NT2/D1 (cell line): ENCODE measurements at regions not wholly inside any gene's neighbourhood (a gene's known extent, or its start where the extent isn't known, plus 50 kb on each side); places are given as distances from the start of the nearest gene placed in this dataset.
"Not testable (repeated sequence)": the region's sequence is repeated elsewhere in the genome, so short reads cannot be mapped to it uniquely, and the experiment has no call there.

Experiments used
- SUZ12 ChIP-seq: IDR thresholded peaks from 2 replicates; pipeline ENCODE4 v1.6.1; 2011; ENCODE audit not compliant: insufficient read length, insufficient read depth; ENCODE audit errors: extremely low read depth
- YY1 ChIP-seq: IDR thresholded peaks from 2 replicates; pipeline ENCODE4 v1.6.1; 2011; ENCODE audit not compliant: insufficient read length, insufficient read depth
- ZNF274 ChIP-seq: IDR thresholded peaks from 2 replicates; pipeline ENCODE4 v1.6.1; 2011; ENCODE audit warnings: mild to moderate bottlenecking, low read depth, low read length

DNA sequence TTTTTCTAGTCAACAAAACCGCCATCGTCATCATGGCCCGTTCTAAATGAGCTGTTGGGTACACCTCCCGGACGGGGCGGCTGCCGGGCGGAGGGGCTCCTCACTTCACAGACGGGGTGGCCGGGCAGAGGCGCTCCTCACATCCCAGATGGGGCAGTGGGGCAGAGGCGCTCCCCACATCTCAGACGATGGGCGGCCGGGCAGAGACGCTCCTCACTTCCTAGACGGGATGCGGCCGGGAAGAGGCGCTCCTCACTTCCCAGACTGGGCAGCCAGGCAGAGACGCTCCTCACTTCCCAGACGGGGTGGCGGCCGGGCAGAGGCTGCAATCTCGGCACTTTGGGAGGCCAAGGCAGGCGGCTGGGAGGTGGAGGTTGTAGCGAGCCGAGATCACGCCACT, 250.7 kb upstream of the CNTN5 start:
- not testable (repeated sequence) for TF ChIP-seq ZNF274, YY1, SUZ12
